Hippocampal formation (tissue), 2 donors: ENCODE measurements at regions not wholly inside any gene's neighbourhood (a gene's known extent, or its start where the extent isn't known, plus 50 kb on each side); places are given as distances from the start of the nearest gene placed in this dataset.
A peak's percentile ranks its signal among the peaks of the same experiment; 100 is the strongest.

Experiments used
- DNase-seq, 2 donors: peaks; one replicate each; lab custom pipeline; 2025; lab: John Stamatoyannopoulos, UW

- DNase-seq: no peak
Observed at GRCh38 chr20:56175884-56176283, 72.6 kb upstream of the MC3R start.

- no peak for DNase-seq
Observed at GRCh38 chr20:56178219-56178618, 70.3 kb upstream of the MC3R start.

GRCh38 chr20:56179051-56179450, 69.5 kb upstream of the MC3R start:
- DNase-seq: no peak

GRCh38 chr20:56181583-56181982, 66.9 kb upstream of the MC3R start:
- no peak for DNase-seq

GRCh38 chr20:56187534-56188165, 60.9 kb upstream of the MC3R start:
- peak; percentile 3 to 9 for DNase-seq

GRCh38 chr20:56194042-56194441, 54.5 kb upstream of the MC3R start:
- DNase-seq: no peak

GRCh38 chr20:56195946-56196345, 52.6 kb upstream of the MC3R start:
- no peak for DNase-seq
